ENCODE measurements at regions not wholly inside any gene's neighbourhood (a gene's known extent, or its start where the extent isn't known, plus 50 kb on each side); places are given as distances from the start of the nearest gene placed in this dataset.

DNA sequence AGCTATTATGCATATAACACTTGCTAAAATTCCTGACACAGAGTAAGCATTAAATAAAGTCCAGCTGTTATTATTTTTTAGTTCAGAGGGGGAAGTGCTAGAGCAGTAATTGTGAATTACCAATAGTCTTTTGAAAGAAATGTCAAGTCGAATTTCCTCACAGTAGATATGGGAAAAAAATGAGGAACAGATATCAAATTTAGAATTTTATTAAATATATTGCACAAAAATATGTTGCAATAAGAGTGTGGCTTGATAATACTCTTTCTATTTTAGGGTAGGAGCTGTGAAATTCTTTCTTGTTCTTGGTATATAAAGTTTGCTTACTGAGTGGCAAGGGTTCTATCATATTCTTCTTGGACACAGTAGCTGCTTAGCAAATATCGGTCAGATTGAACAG lies 181.3 kb downstream of the NFKBIZ start:
- H3K27me3 ChIP-seq: no peaks in the 10 kb centered on the region
- no peak overlapping the region for H3K4me3 ChIP-seq
- no peak overlapping the region for H2AFZ ChIP-seq
- no peaks in the 10 kb centered on the region for H4K20me1 ChIP-seq (ENCODE audit: insufficient read depth, poor library complexity, severe bottlenecking)
- H3K4me1 ChIP-seq (ENCODE audit: insufficient read depth): no peaks in the 10 kb centered on the region
- DNase-seq (ENCODE audit: low spot score): no peak
- H3K79me2 ChIP-seq: no peaks in the 10 kb centered on the region
- H3K36me3 ChIP-seq (replicated peaks; ENCODE audit: insufficient read depth, low read depth): no peaks in the 10 kb centered on the region
- no peaks in the 10 kb centered on the region for H3K9me2 ChIP-seq (replicated peaks; ENCODE audit: insufficient read depth)
- no peak for TF ChIP-seq EZH2phosphoT487 (IDR thresholded peaks at IDR 0.05; ENCODE audit: low read depth, severe bottlenecking, unreplicated experiment)
- no peak for TF ChIP-seq EZH2 (IDR thresholded peaks at IDR 0.05; ENCODE audit: borderline replicate concordance)
- H3K9me3 ChIP-seq (ENCODE audit: low read depth): no peaks in the 10 kb centered on the region
- WGBS (ENCODE audit: low lambda C conversion rate, missing lambda C conversion rate): 84% methylated on average over 2 of the region's 2 CpGs
- no peak overlapping the region for H3K4me2 ChIP-seq
- H3K27ac ChIP-seq: no peak overlapping the region

DNA sequence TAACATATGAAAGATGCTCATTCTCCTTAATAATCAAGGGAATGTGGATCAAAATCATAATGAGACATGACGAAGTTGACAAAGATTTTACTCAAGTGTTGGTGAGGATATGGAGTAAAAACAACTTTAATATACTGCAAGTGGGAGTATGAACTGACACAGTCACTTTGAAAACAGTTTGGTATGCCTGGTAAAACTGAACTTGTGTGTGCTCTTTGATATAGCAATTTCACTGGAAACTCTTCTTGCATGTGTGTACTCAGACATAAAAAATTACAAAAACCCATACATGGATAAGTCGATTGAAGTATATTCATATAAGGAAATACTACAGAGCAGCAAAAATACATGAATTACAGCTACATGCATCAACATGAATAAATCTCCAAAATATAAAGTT lies 182.5 kb downstream of the NFKBIZ start:
- Histone ChIP-seq H3K4me3 (no peak overlapping the region), H3K9me2 (replicated peaks; ENCODE audit: insufficient read depth) (no peaks in the 10 kb centered on the region), H3K27me3 (no peaks in the 10 kb centered on the region), H3K27ac (no peak overlapping the region), H3K4me1 (ENCODE audit: insufficient read depth) (no peaks in the 10 kb centered on the region), H3K4me2 (no peak overlapping the region), H4K20me1 (ENCODE audit: insufficient read depth, poor library complexity, severe bottlenecking) (no peaks in the 10 kb centered on the region), H3K79me2 (no peaks in the 10 kb centered on the region), H3K9me3 (ENCODE audit: low read depth) (no peaks in the 10 kb centered on the region), H3K36me3 (replicated peaks; ENCODE audit: insufficient read depth, low read depth) (no peaks in the 10 kb centered on the region), H2AFZ (no peak overlapping the region)
- DNase-seq (ENCODE audit: low spot score): no peak
- 93% methylated on average over 2 of the region's 2 CpGs for WGBS (ENCODE audit: low lambda C conversion rate, missing lambda C conversion rate)
- TF ChIP-seq EZH2 (IDR thresholded peaks at IDR 0.05; ENCODE audit: borderline replicate concordance) (no peak), EZH2phosphoT487 (IDR thresholded peaks at IDR 0.05; ENCODE audit: low read depth, severe bottlenecking, unreplicated experiment) (no peak)
- TF ChIP-seq, protein P1, sequence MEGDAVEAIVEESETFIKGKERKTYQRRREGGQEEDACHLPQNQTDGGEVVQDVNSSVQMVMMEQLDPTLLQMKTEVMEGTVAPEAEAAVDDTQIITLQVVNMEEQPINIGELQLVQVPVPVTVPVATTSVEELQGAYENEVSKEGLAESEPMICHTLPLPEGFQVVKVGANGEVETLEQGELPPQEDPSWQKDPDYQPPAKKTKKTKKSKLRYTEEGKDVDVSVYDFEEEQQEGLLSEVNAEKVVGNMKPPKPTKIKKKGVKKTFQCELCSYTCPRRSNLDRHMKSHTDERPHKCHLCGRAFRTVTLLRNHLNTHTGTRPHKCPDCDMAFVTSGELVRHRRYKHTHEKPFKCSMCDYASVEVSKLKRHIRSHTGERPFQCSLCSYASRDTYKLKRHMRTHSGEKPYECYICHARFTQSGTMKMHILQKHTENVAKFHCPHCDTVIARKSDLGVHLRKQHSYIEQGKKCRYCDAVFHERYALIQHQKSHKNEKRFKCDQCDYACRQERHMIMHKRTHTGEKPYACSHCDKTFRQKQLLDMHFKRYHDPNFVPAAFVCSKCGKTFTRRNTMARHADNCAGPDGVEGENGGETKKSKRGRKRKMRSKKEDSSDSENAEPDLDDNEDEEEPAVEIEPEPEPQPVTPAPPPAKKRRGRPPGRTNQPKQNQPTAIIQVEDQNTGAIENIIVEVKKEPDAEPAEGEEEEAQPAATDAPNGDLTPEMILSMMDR (IDR thresholded peaks at IDR 0.05; ENCODE audit: poor library complexity): no peak

DNA sequence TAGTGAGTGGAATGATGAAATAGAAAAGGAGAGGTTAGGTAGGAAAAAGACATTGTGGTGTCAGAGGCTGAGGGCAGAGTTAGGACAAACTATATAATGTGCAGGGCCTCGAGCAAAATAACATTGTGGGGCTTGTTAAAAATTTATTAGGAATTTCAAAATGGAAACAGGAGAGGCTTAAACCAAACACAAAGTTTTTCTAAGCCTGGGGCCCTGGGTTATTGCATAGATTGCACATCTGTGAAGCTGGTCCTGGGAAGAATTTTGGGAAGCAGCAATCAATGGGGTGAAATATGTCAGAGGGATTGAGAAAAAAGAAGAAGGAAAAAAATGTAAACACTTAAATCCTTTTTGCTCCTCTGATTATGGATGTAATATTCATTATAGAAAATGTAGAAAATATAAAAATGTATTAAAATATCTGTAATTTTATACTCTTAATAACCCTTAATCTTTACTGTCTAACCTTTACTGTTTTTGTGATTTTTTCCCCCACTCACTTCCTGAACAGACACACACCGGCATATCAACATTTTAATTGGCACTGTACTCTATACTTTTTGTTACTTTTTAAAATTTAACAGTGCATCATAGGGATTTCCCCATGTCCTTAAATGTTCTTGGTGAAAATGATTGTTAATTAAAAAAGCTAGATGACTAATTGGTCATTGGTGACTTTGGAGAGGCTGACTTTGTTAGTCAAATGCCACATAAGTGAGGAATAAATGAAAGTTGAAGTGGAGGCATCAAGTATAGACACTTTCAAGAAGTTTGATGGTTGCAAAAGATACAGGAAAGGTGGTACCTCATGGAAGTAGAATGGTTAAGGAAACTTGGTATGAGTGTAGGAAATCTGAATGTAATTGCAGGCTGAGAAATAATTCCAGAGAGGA lies 183.4 kb downstream of the NFKBIZ start:
- H3K27me3 ChIP-seq: no peaks in the 10 kb centered on the region
- H3K4me2 ChIP-seq: no peak overlapping the region
- no peaks in the 10 kb centered on the region for H3K36me3 ChIP-seq (replicated peaks; ENCODE audit: insufficient read depth, low read depth)
- no peak overlapping the region for H3K27ac ChIP-seq
- H3K79me2 ChIP-seq: no peaks in the 10 kb centered on the region
- 67% methylated on average over 2 of the region's 2 CpGs for WGBS (ENCODE audit: low lambda C conversion rate, missing lambda C conversion rate)
- H3K4me1 ChIP-seq (ENCODE audit: insufficient read depth): peaks cover 3% of the 10 kb centered on the region
- no peaks in the 10 kb centered on the region for H3K9me2 ChIP-seq (replicated peaks; ENCODE audit: insufficient read depth)
- no peak overlapping the region for H3K4me3 ChIP-seq
- H3K9me3 ChIP-seq (ENCODE audit: low read depth): no peaks in the 10 kb centered on the region
- H2AFZ ChIP-seq: no peak overlapping the region
- DNase-seq (ENCODE audit: low spot score): no peak
- TF ChIP-seq EZH2 (IDR thresholded peaks at IDR 0.05; ENCODE audit: borderline replicate concordance): no peak
- no peak for TF ChIP-seq EZH2phosphoT487 (IDR thresholded peaks at IDR 0.05; ENCODE audit: low read depth, severe bottlenecking, unreplicated experiment)
- TF ChIP-seq, protein P1 (IDR thresholded peaks at IDR 0.05; ENCODE audit: poor library complexity): no peak
- no peaks in the 10 kb centered on the region for H4K20me1 ChIP-seq (ENCODE audit: insufficient read depth, poor library complexity, severe bottlenecking)

DNA sequence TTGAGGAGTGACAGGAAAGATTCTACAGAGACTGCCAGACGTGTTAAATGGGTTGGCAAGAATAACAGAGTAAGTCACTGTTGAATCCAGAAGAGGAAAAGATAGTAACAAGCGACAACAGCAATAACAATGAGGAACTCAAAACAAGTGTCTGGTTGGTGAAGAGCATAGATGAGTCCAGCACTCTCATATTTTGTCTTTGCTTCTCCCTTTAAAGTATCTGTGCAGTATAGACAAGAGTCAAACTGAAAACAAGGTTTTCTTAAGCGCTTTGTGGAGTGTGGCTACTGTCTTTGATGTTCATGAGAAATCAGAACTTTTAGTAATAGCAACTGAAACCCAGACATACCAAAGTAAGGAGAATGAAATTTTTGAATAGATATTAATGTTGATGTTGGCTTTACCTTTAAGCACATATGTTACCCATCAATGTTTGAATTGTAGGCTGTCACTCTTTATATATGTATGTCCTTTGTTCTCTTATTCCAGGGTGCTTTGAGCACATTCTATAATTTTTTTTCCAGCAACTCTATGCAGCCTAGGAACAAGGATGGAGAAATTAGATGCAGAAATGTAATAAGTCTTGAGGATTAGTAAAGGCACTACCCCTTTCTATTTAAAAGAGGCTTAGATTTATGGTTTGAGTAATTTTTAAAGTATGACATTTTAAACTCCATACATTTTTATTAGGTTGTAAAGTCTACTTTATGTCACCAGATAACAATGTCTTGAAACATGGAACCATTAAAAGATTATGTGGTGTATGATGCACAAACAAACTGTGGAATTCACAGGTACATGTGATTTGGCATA lies 185.5 kb downstream of the NFKBIZ start:
- Histone ChIP-seq H3K79me2 (no peaks in the 10 kb centered on the region), H3K4me2 (no peak overlapping the region), H3K4me3 (no peak overlapping the region), H3K9me3 (ENCODE audit: low read depth) (no peaks in the 10 kb centered on the region), H2AFZ (no peak overlapping the region), H3K36me3 (replicated peaks; ENCODE audit: insufficient read depth, low read depth) (no peaks in the 10 kb centered on the region), H3K4me1 (ENCODE audit: insufficient read depth) (peaks cover 3% of the 10 kb centered on the region), H3K27me3 (no peaks in the 10 kb centered on the region), H4K20me1 (ENCODE audit: insufficient read depth, poor library complexity, severe bottlenecking) (no peaks in the 10 kb centered on the region), H3K27ac (peak overlapping the region; percentile 40), H3K9me2 (replicated peaks; ENCODE audit: insufficient read depth) (no peaks in the 10 kb centered on the region)
- 77% methylated on average over 3 of the region's 3 CpGs for WGBS (ENCODE audit: low lambda C conversion rate, missing lambda C conversion rate)
- no peak for DNase-seq (ENCODE audit: low spot score)
- TF ChIP-seq EZH2phosphoT487 (IDR thresholded peaks at IDR 0.05; ENCODE audit: low read depth, severe bottlenecking, unreplicated experiment): peak; percentile 88
- TF ChIP-seq, protein P1 (IDR thresholded peaks at IDR 0.05; ENCODE audit: poor library complexity): no peak
